GM13976 (cell line): ENCODE measurements at regions not wholly inside any gene's neighbourhood (a gene's known extent, or its start where the extent isn't known, plus 50 kb on each side); places are given as distances from the start of the nearest gene placed in this dataset.

Experiments used
- DNase-seq: peaks from one replicate; pipeline ENCODE4 v3.0.0; 2012; ENCODE audit warnings: low spot score
- in situ Hi-C: fragments of 300-500 bp; cut with MboI; formaldehyde crosslinking; loops from one replicate; pipeline ENCODE4 v1.12.0; 2022; ENCODE audit warnings: low sequenced_read_pairs, mixed read lengths, inconsistent platforms; ENCODE audit not compliant: unreplicated experiment
- TF ChIP-seq, protein P1 (sequence below): IDR thresholded peaks from 2 replicates; pipeline ENCODE4 v1.5.1; 2012; ENCODE audit warnings: borderline replicate concordance, mild to moderate bottlenecking; ENCODE audit not compliant: insufficient read depth; ENCODE audit errors: extremely low read depth, missing control alignments, control extremely low read depth

- in situ Hi-C loops: no loop called here
- TF ChIP-seq, protein P1, sequence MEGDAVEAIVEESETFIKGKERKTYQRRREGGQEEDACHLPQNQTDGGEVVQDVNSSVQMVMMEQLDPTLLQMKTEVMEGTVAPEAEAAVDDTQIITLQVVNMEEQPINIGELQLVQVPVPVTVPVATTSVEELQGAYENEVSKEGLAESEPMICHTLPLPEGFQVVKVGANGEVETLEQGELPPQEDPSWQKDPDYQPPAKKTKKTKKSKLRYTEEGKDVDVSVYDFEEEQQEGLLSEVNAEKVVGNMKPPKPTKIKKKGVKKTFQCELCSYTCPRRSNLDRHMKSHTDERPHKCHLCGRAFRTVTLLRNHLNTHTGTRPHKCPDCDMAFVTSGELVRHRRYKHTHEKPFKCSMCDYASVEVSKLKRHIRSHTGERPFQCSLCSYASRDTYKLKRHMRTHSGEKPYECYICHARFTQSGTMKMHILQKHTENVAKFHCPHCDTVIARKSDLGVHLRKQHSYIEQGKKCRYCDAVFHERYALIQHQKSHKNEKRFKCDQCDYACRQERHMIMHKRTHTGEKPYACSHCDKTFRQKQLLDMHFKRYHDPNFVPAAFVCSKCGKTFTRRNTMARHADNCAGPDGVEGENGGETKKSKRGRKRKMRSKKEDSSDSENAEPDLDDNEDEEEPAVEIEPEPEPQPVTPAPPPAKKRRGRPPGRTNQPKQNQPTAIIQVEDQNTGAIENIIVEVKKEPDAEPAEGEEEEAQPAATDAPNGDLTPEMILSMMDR: no peak
These were observed 480.7 kb upstream of the THBS1 start for GRCh38 chr15:39100106-39100660.

GRCh38 chr15:39102431-39102830 is 478.4 kb upstream of the THBS1 start:
- no peak for DNase-seq
- in situ Hi-C loops: no loop called here
- TF ChIP-seq, protein P1: no peak

More at GRCh38 chr15:39100106-39100660, 480.7 kb upstream of the THBS1 start:
- DNase-seq: no peak

DNA sequence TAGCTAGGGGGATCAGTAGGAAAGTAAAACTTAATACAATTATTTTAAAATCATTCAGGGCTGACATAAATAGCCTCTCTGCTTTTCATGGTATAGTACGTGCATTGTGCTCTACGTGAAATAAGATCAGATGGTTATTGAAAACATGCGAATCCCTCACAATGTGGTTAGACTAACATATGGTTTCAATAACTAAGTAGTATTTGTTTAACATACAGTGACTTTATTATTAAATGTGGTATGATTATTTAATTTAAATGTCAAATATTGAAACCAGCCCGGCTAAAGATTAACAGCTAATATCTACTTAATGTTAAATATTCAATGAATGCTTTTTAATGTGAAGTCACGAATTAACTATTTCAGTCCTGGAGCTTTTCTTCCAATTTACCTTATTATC is 473.9 kb upstream of the THBS1 start:
- in situ Hi-C loops: no loop called here
- TF ChIP-seq, protein P1: no peak
- DNase-seq: no peak

- no peak for DNase-seq
- TF ChIP-seq, protein P1: no peak
- in situ Hi-C loops: no loop called here
These were observed 472.9 kb upstream of the THBS1 start for GRCh38 chr15:39108021-39108420.

DNA sequence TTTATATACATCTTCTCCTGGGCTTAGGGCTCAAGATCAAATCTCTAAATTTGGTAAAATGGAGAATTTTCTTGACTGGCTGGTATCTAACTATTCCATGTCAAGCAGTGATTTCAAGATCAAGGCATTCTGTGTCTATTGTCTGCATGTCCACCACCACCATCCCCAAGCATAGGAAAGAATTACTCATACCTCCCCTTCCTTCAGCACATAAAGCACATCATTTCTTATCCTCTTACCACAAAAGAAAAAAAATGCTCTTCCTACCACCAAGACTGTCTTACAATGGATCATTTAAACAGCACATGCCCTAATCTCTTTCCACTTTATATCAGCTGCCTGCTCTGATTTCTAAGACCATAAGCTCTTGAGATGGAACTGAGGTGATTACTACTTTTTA is 470.5 kb upstream of the THBS1 start:
- DNase-seq: no peak
- in situ Hi-C loops: no loop called here
- TF ChIP-seq, protein P1: no peak

GRCh38 chr15:39110746-39111145 is 470.1 kb upstream of the THBS1 start:
- DNase-seq: no peak
- TF ChIP-seq, protein P1: no peak
- in situ Hi-C loops: no loop called here

DNA sequence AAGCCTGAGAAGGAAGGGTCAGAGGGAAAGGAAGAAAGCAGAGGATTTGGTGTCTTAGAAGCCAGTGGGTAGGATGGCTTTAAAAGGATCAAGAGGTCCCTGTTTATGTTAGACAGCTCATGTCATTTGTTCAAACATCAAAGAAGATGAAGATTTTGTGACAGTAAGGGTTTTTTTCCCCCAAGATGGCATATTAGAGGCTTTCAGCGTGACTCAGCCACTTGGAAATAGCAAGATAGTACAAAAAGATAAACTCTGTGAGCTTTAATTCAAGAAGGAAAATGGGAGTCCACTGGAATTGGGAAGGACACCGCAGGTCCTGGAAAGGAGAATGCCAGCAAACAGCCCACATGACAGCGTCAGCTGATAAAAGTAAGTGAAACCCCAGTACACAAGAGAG is 467.1 kb upstream of the THBS1 start:
- TF ChIP-seq, protein P1: no peak
- in situ Hi-C loops: no loop called here
- DNase-seq: no peak
